Spleen (tissue), 11 donors: ENCODE measurements at regions not wholly inside any gene's neighbourhood (a gene's known extent, or its start where the extent isn't known, plus 50 kb on each side); places are given as distances from the start of the nearest gene placed in this dataset.

Source experiments
- DNase-seq: peaks from one replicate; pipeline ENCODE4 v3.0.0-alpha.2; 2020
- H3K27ac ChIP-seq, 8 donors: fragments of 200-600 bp; sonication (generic) in 7 of 8; 1 replicate in 4 of 8; 2 replicates in 4 of 8; pipeline versions ENCODE4 v1.5.0 to v1.8.0; 2016 to 2021; ENCODE audit warnings: inconsistent platforms in 4 of 8, mild to moderate bottlenecking in 4 of 8, moderate library complexity in 1 of 8
- H3K27me3 ChIP-seq, 7 donors: fragments of 200-600 bp; sonication (generic) in 6 of 7; replicated peaks in 1 of 7; 1 replicate in 4 of 7; 2 replicates in 3 of 7; pipeline versions ENCODE4 v1.5.0 to v1.8.0; 2016 to 2021; ENCODE audit warnings: inconsistent platforms in 3 of 7, mild to moderate bottlenecking in 1 of 7
- H3K36me3 ChIP-seq, 6 donors: fragments of 200-600 bp; sonication (generic) in 5 of 6; 1 replicate in 4 of 6; 2 replicates in 2 of 6; pipeline versions ENCODE4 v1.5.0 to v1.8.0; 2016 to 2021; ENCODE audit warnings: inconsistent platforms in 2 of 6
- H3K4me1 ChIP-seq, 6 donors: fragments of 200-600 bp; sonication (generic) in 5 of 6; 1 replicate in 3 of 6; 2 replicates in 3 of 6; pipeline versions ENCODE4 v1.5.0 to v1.8.0; 2016 to 2021; ENCODE audit warnings: inconsistent platforms in 3 of 6
- H3K4me3 ChIP-seq, 8 donors: fragments of 200-600 bp; sonication (generic) in 7 of 8; 1 replicate in 4 of 8; 2 replicates in 4 of 8; pipeline versions ENCODE4 v1.5.0 to v1.8.0; 2016 to 2021; ENCODE audit warnings: inconsistent platforms in 4 of 8, mild to moderate bottlenecking in 4 of 8, moderate library complexity in 2 of 8
- H3K9me3 ChIP-seq, 8 donors: fragments of 200-600 bp; sonication (generic) in 7 of 8; 1 replicate in 4 of 8; 2 replicates in 4 of 8; pipeline versions ENCODE4 v1.5.0 to v1.8.0; 2016 to 2021; ENCODE audit warnings: inconsistent platforms in 4 of 8
- POLR2A ChIP-seq, 3 donors: fragments of 450-650 bp; IDR thresholded peaks; one replicate each; pipeline ENCODE4 v1.5.1; 2017; ENCODE audit warnings: antibody characterized with exemption in 3 of 3, mild to moderate bottlenecking in 1 of 3
- POLR2AphosphoS5 ChIP-seq, 3 donors: sonication (generic); formaldehyde crosslinking; IDR thresholded peaks; one replicate each; pipeline ENCODE4 v1.5.1; 2017; ENCODE audit warnings: antibody characterized with exemption in 3 of 3
- WGBS, 5 donors: extraction: QIAGEN DNeasy Blood & Tissue Kit in 3 of 5; methylation state at CpG; one replicate each; pipeline versions ENCODE4 v1.1.5 to v1.1.7; 2013 to 2018; 5-methylcytosine and 5-hydroxymethylcytosine counted together
- intact Hi-C: fragments of 100-400 bp; cut with DNase I; formaldehyde crosslinking; loops from one replicate; pipeline ENCODE4 v1.15.0; 2023; ENCODE audit warnings: low total_unique reads
- TF ChIP-seq, protein P1 (sequence below), 11 experiments: fragments of 200-600 bp in 7 of 11; fragments of 450-650 bp in 4 of 11; sonication (generic) in 4 of 11; IDR thresholded peaks in 8 of 11; conservative IDR thresholded peaks in 3 of 11; 1 replicate in 7 of 11; 2 replicates in 4 of 11; pipeline versions ENCODE4 v1.4.0 to v1.8.0; 2016 to 2021; ENCODE audit warnings: antibody characterized with exemption in 11 of 11, inconsistent platforms in 4 of 11, mild to moderate bottlenecking in 1 of 11
- donor health status: healthy with polysubstance abuse.
- donor health status: DM: no; HTN: no; CAD: no; lungs with moderate emphysema.
- donor health status: DM: no; HTN: no; CAD: no.
- donor health status: Bipolar disorder and iron deficiency.
- donor health status: healthy.
- donor health status: DM: no; HTN: no; CAD: no.
- donor health status: DM: yes; HTN: yes; CAD: no.

DNA sequence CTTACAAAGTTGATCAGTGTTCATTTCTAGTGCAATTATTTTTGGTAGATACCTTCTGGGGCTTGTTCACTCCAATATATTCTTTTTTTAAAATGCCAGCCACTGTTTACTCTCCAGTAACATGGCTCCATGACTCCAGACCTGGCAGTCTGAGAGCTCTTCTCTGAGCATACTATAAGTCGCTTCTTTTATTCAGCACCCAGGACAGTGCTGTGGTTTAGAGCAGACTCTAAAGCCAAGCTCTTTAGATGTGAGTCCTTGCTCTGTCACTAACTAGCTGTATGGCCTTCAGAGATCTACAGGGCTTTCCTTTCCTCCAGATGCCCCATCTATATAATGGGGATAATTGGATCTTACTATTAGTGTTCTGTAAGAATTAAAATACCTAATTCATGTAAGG is 200.2 kb upstream of the FAM241A start:
- H3K27me3 ChIP-seq, result no peaks in the 10 kb centered on the region
- intact Hi-C loops, result no loop called here
- TF ChIP-seq, protein P1, sequence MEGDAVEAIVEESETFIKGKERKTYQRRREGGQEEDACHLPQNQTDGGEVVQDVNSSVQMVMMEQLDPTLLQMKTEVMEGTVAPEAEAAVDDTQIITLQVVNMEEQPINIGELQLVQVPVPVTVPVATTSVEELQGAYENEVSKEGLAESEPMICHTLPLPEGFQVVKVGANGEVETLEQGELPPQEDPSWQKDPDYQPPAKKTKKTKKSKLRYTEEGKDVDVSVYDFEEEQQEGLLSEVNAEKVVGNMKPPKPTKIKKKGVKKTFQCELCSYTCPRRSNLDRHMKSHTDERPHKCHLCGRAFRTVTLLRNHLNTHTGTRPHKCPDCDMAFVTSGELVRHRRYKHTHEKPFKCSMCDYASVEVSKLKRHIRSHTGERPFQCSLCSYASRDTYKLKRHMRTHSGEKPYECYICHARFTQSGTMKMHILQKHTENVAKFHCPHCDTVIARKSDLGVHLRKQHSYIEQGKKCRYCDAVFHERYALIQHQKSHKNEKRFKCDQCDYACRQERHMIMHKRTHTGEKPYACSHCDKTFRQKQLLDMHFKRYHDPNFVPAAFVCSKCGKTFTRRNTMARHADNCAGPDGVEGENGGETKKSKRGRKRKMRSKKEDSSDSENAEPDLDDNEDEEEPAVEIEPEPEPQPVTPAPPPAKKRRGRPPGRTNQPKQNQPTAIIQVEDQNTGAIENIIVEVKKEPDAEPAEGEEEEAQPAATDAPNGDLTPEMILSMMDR (IDR thresholded peaks at IDR 0.05 in 8 of 11, conservative IDR thresholded peaks at IDR 0.05 in 3 of 11), result no peak
- no peak for TF ChIP-seq POLR2A (IDR thresholded peaks at IDR 0.05)
- no peak for TF ChIP-seq POLR2AphosphoS5 (IDR thresholded peaks at IDR 0.05)

DNA sequence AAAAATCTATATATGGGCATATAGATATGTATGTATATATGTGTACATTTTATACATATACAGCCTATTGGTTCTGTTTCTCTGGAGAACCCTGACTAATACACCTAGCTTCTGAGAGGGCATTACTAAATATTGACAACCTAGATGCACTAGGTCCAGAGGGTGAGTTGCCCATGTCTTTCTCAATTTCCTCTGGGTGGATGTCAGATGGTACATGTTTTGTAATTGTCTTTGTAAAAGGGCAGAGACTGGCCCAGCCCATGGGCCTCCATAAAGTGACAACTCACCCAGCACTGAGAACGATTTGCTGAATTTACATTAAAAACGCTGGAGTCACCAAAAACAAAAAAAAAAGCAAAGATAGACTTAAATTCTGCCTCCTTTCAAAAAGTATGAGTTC is 198.5 kb upstream of the FAM241A start:
- TF ChIP-seq, protein P1 (IDR thresholded peaks at IDR 0.05 in 8 of 11, conservative IDR thresholded peaks at IDR 0.05 in 3 of 11), result no peak
- TF ChIP-seq POLR2A (IDR thresholded peaks at IDR 0.05) (no peak), POLR2AphosphoS5 (IDR thresholded peaks at IDR 0.05) (no peak)
- no peak overlapping the region for H3K27ac ChIP-seq
- DNase-seq, result no peak
- no peaks in the 10 kb centered on the region for H3K36me3 ChIP-seq
- WGBS, 5 donors, result 78 to 93% (median 82%) methylated on average over 2 of the region's 2 CpGs
- intact Hi-C loops, result no loop called here
- no peaks in the 10 kb centered on the region for H3K27me3 ChIP-seq
- no peaks in the 10 kb centered on the region for H3K4me1 ChIP-seq
- H3K9me3 ChIP-seq, result peaks cover 0 to 12% (median 9%) of the 10 kb centered on the region in 8 donors
- H3K4me3 ChIP-seq, result no peak overlapping the region

More for the DNA sequence above, 200.2 kb upstream of the FAM241A start:
- 71 to 84% (median 76%) methylated on average over 1 of the region's 1 CpG for WGBS, 5 donors
- H3K4me1 ChIP-seq, result no peaks in the 10 kb centered on the region
- no peak for DNase-seq
- H3K4me3 ChIP-seq, result no peak overlapping the region
- peaks cover 0 to 6% (median under 1%) of the 10 kb centered on the region in 8 donors for H3K9me3 ChIP-seq
- no peak overlapping the region for H3K27ac ChIP-seq
- no peaks in the 10 kb centered on the region for H3K36me3 ChIP-seq

- no peak for DNase-seq
- Histone ChIP-seq H3K4me3 (no peak overlapping the region), H3K9me3 (peaks cover 0 to 12% (median 9%) of the 10 kb centered on the region in 8 donors), H3K4me1 (no peaks in the 10 kb centered on the region), H3K36me3 (no peaks in the 10 kb centered on the region), H3K27ac (no peak overlapping the region), H3K27me3 (no peaks in the 10 kb centered on the region)
- intact Hi-C loops, result no loop called here
- TF ChIP-seq POLR2A (IDR thresholded peaks at IDR 0.05) (no peak), POLR2AphosphoS5 (IDR thresholded peaks at IDR 0.05) (no peak)
- TF ChIP-seq, protein P1 (IDR thresholded peaks at IDR 0.05 in 8 of 11, conservative IDR thresholded peaks at IDR 0.05 in 3 of 11), result no peak
Measured at GRCh38 chr4:111952688-111953087, 192.6 kb upstream of the FAM241A start.

DNA sequence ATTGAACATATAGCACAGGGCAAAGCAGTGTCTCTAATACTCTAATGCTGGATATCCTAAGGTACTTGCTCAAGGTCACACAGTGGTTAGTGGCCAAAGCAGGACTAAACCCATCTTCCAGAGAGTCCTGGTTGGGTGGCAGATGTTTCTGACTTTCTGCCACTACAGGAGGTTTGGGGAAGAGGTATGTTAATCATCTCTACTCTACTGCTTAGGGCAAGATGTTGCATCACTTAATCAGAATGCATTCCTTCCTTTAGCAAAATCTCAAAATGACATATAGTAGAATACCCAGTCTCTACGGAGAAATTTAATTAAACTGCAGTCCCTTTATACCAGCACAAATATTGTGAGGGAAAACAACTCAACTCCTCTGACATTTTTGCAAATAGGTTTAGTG is 190.7 kb upstream of the FAM241A start:
- Histone ChIP-seq H3K27ac (no peak overlapping the region), H3K36me3 (no peaks in the 10 kb centered on the region), H3K9me3 (peaks cover 0 to 10% (median 8%) of the 10 kb centered on the region in 8 donors), H3K27me3 (no peaks in the 10 kb centered on the region), H3K4me3 (no peak overlapping the region), H3K4me1 (no peaks in the 10 kb centered on the region)
- TF ChIP-seq POLR2A (IDR thresholded peaks at IDR 0.05) (no peak), POLR2AphosphoS5 (IDR thresholded peaks at IDR 0.05) (no peak)
- TF ChIP-seq, protein P1 (IDR thresholded peaks at IDR 0.05 in 8 of 11, conservative IDR thresholded peaks at IDR 0.05 in 3 of 11), result no peak
- intact Hi-C loops, result no loop called here
- DNase-seq, result no peak
- 85 to 93% (median 86%) methylated on average over 1 of the region's 1 CpG for WGBS, 5 donors
